ENCODE measurements at regions not wholly inside any gene's neighbourhood (a gene's known extent, or its start where the extent isn't known, plus 50 kb on each side); places are given as distances from the start of the nearest gene placed in this dataset.

- Histone ChIP-seq H3K36me3 (no peaks in the 10 kb centered on the region), H3K4me1 (no peaks in the 10 kb centered on the region), H3K4me3 (no peak overlapping the region), H3K27ac (no peak overlapping the region), H3K27me3 (no peaks in the 10 kb centered on the region), H3K9me3 (no peaks in the 10 kb centered on the region)
- TF ChIP-seq CTCF (IDR thresholded peaks at IDR 0.05): no peak
- FAIRE-seq (no peak), DNase-seq (no peak), ATAC-seq (no peak)
- intact Hi-C loops (cut with DNase I): no loop called here
- WGBS, 2 donors: 62 to 70% methylated on average over 4 of the region's 4 CpGs
Measured at GRCh38 chr7:12786494-12786893, 99.1 kb downstream of the ARL4A start.

- FAIRE-seq (no peak), DNase-seq (no peak), ATAC-seq (no peak)
- H3K36me3 ChIP-seq: no peaks in the 10 kb centered on the region
- TF ChIP-seq CTCF (IDR thresholded peaks at IDR 0.05): no peak
- no peaks in the 10 kb centered on the region for H3K27me3 ChIP-seq
- H3K9me3 ChIP-seq: no peaks in the 10 kb centered on the region
- no peaks in the 10 kb centered on the region for H3K4me1 ChIP-seq
- intact Hi-C loops (cut with DNase I): no loop called here
- 61 to 67% methylated on average over 2 of the region's 2 CpGs for WGBS, 2 donors
- no peak overlapping the region for H3K27ac ChIP-seq
- H3K4me3 ChIP-seq: no peak overlapping the region
Measured at GRCh38 chr7:12788171-12788570, 100.7 kb downstream of the ARL4A start.

- Histone ChIP-seq H3K9me3 (no peaks in the 10 kb centered on the region), H3K36me3 (no peaks in the 10 kb centered on the region), H3K4me3 (no peak overlapping the region), H3K27me3 (no peaks in the 10 kb centered on the region), H3K4me1 (no peaks in the 10 kb centered on the region), H3K27ac (no peak overlapping the region)
- no peak for DNase-seq
- intact Hi-C loops (cut with DNase I): no loop called here
- TF ChIP-seq CTCF (IDR thresholded peaks at IDR 0.05): no peak
- no peak for ATAC-seq
- WGBS, 2 donors: 56 to 65% methylated on average over 4 of the region's 4 CpGs
- no peak for FAIRE-seq
Measured at GRCh38 chr7:12788591-12788990, 101.2 kb downstream of the ARL4A start.

GRCh38 chr7:12794722-12795302 lies 107.4 kb downstream of the ARL4A start:
- Histone ChIP-seq H3K4me1 (no peaks in the 10 kb centered on the region), H3K36me3 (no peaks in the 10 kb centered on the region), H3K27me3 (no peaks in the 10 kb centered on the region), H3K4me3 (no peak overlapping the region), H3K9me3 (no peaks in the 10 kb centered on the region), H3K27ac (no peak overlapping the region)
- FAIRE-seq: no peak
- intact Hi-C loops (cut with DNase I): no loop called here
- no peak for DNase-seq
- WGBS, 2 donors: 93 to 96% methylated on average over 3 of the region's 3 CpGs
- TF ChIP-seq CTCF (IDR thresholded peaks at IDR 0.05): no peak
- no peak for ATAC-seq

- no peak for TF ChIP-seq CTCF (IDR thresholded peaks at IDR 0.05)
- H3K36me3 ChIP-seq: no peaks in the 10 kb centered on the region
- H3K4me1 ChIP-seq: peaks cover 3 to 14% (median 6%) of the 10 kb centered on the region in 3 donors
- WGBS, 2 donors: 61 to 63% methylated on average over 4 of the region's 4 CpGs
- no peak overlapping the region for H3K27ac ChIP-seq
- ATAC-seq (no peak), FAIRE-seq (no peak), DNase-seq (no peak)
- H3K9me3 ChIP-seq: no peaks in the 10 kb centered on the region
- no peaks in the 10 kb centered on the region for H3K27me3 ChIP-seq
- H3K4me3 ChIP-seq: no peak overlapping the region
- intact Hi-C loops (cut with DNase I): no loop called here
Measured at GRCh38 chr7:12796397-12797127, 109.1 kb downstream of the ARL4A start.
